Amniotic epithelial cell (primary cell): ENCODE measurements at regions not wholly inside any gene's neighbourhood (a gene's known extent, or its start where the extent isn't known, plus 50 kb on each side); places are given as distances from the start of the nearest gene placed in this dataset.
"Not testable (repeated sequence)": the region's sequence is repeated elsewhere in the genome, so short reads cannot be mapped to it uniquely, and the experiment has no call there.

Experiments used
- DNase-seq: peaks from one replicate; pipeline ENCODE4 v3.0.0-alpha.2; 2010; ENCODE audit warnings: low read depth

DNA sequence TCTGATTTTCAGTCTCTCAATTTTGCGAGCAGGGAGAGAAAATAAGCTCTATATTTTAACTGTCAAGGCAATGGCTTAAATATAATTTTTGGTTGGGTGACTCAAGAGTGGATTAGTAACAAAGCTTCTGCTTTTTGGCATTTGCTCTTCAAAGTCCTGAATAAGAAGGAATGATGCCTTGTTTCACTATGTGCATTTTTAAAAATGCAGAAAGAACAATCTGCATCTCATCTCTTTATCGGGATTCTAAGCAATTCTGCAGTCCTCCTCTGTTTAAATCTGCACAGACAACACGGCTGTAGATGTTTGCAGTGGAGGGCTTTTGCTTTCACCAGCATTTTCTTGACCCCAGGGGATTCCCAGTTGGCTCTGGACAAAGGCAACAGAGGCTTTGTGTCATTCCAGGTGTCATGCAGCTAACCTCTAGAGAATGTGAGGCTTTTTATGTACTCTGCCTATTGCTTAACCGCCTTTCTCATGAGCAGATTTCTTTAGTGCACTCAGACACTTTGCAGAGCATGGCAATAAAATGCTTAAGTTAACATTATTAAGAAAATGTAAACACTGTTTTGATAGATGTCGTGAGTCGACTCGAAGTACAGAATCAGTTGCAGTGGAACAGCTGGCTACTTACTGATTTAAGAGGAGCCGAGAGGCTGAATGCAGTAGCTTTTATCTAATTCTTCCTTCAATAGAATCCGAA, 783.2 kb upstream of the NEGR1 start:
- no peak for DNase-seq

GRCh38 chr1:73056826-73057225, 774.5 kb upstream of the NEGR1 start:
- no peak for DNase-seq

GRCh38 chr1:73044241-73045036, 762.1 kb upstream of the NEGR1 start:
- no peak for DNase-seq

DNA sequence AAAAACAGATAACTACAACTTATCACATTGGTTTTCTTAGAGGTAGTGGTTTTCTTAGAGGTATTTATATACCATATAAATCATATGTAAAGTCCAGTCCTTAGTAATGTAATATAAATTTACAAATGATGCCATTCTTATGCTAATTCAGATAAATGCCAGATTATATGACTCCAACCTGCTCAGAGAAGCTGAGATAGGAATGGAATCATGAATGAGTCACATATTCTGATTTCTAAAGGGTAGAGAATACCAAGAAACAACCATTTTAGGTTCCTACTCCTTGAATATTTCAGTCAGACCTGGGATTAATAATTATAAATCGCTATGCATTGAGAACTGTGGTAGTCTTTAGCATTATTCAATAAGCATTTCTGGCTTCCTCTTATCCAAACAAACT, 760.1 kb upstream of the NEGR1 start:
- DNase-seq = no peak

DNA sequence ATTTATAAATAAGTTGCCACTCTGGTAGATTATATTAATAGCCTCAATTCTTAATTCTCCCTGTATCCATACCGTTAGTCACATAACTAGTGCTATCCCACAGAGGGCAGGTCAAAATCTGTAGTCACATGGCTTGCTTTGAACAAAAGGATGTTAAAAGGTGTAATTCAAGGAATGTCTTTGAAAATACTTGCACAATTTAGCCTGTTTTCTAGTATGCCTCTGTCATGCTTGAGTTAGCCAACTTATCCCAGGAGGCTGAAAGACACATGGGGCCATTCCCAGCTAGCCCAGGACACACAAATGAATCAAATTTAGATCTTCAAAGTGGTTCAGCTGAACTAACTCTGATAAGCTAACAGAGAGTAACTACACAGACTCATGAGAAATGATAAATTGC, 758.5 kb upstream of the NEGR1 start:
- DNase-seq = no peak

DNA sequence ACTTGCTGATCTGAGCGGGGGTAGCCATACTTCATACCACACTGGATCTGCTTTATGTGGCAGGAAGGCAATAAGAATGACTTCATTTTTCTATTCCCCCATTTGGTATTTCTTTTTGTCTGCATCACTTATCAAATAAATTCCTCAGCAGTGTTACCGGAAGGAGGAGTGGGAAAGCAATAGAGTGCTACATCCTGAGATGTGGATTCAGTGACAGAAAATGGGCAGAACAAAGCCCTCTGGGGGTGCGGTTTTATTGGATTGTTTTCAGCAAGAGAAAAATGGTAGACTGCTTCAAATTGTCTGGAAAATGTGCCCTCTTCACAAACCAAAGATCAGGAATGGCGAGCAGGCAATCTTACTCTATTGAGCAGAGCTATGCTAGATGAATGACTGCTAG, 751.9 kb upstream of the NEGR1 start:
- DNase-seq = no peak

DNA sequence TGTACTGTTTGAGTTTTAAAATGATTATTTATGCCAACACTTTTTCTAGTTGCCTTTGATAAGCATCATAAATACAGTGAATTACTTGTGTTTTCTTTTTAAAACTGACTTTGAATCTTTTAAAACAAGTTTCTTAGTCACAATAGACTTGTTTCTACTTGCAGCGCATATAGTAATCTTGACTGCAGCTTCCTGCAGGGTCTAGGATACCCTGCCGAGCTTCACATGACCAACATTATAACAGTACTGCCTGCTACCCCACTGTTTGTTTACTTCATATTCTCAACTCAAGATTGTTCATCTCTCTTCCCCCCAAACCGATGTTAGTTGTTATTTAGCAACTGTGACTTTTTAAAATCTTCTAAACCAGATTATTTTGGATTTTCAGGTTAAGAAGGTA, 751.3 kb upstream of the NEGR1 start:
- DNase-seq = no peak

DNA sequence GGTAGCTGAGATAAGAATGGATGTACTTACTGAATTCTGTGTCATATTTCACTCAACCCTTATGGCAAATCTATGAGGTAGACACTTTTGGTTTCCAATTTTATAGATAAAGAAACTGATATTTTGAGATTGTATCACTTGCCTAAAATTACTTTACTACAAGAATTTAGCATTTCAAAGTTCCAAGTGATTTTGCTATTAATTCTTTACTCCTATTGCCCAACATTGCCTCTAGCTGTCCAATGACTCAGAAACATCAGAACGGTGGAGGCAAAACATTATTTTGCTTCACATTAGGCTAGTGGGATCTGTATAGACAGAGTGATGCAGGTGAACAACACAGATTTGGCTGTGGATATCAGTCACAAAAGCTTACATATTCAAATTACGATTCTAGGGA, 747.2 kb upstream of the NEGR1 start:
- no peak for DNase-seq

DNA sequence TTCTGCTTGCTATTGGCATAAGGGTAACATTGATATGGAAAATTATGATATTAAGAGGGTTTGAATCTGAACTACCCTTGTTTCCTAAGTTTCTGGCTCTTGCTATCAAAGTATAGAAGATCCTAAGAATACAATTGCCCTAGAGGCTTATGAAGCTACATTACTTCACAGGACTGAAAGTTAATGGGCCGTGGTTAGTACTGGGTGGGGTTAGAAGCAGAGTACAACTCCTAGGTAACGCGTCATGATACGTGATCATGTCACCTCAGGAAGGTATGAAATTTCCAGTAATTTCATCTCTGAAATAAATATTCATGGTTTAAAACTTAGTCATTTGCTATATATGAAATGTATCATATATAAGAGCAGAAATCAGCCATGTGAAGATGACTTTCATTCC, 743.8 kb upstream of the NEGR1 start:
- DNase-seq = no peak

- no peak for DNase-seq
These were observed 727.6 kb upstream of the NEGR1 start for GRCh38 chr1:73009938-73010337.

- DNase-seq = no peak
These were observed 727.0 kb upstream of the NEGR1 start for GRCh38 chr1:73009311-73009710.

DNA sequence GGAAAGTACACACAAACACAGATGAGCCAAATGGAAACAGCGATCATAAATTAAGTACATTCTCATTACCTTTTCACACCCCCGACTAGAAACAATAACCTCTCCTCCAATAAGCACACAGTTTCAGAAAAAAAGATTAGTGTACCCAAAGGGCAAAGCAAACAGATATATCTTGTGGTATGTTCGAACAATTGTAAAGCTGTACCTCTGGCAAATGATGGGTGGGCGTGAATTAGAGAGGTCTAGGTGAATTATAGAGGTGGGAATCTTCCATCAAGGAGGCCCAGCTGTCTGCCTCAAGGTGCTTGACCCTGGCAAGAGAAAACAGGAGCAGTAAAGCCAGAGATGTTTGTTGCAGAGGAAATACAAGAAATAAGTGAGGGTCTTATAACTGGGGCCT, 715.3 kb upstream of the NEGR1 start:
- no peak for DNase-seq

DNA sequence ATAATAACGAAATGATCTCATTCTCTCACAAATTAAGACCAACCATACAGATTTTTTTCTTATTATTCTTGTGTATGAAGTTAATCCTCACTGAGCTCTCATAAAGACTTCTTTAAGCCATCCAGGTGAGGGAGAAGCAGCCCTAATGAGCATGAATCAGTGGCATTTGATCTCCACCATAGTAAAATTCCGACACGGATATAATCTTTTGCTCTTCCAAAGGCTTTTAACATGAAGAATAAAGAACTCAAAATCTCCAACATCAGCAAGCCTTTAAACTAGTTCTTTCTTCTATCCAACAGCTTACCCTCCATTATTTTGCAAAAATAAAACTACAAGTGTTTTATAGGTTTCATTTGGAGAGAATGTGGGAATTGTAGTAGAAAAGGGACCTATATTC, 714.7 kb upstream of the NEGR1 start:
- DNase-seq = no peak

- DNase-seq = not testable (repeated sequence)
These were observed 705.5 kb upstream of the NEGR1 start for GRCh38 chr1:72987871-72988270.

DNA sequence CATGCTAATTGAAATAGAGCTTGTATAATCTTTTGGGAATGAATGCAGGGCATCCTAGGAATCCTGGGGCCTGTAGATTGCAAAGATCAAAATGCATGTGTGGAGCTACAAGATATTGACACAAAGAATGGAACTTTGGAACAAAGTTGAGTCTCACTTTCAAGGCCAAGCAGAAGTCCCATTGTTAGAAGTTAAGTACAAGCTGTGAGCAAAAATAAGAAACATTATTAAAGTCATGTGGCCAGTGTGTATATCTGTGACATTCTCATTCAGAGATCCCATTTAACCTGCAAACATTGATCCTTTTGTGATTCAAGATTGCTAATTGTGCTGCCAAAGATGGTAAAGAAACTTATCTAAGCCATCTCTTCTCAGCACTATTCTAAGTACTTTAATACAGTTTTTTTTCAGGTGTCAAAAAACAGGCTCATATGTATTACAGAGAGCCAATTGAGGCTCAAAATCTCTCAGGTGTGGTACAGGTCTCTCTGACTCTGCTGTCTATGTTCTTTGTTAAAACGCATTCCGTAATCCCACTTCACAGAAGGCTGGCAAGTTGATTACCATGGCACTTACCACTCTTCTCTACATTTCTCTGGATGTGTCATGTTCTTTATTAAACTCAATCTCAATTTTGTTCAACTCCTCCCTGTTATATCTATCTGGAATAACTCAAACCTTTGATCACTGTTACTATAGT, 704.4 kb upstream of the NEGR1 start:
- no peak for DNase-seq

DNA sequence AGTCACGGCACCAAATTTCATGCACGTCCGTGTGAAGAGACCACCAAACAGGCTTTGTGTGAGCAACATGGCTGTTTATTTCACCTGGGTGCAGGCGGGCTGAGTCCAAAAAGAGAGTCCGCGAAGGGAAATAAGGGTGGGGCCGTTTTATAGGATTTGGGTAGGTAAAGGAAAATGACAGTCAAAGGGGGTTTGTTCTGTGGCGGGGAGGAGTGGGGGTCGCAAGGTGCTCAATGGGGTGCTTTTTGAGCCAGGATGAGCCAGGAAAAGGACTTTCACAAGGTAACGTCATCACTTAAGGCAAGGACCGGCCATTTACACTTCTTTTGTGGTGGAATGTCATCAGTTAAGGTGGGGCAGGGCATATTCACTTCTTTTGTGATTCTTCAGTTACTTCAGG, 702.7 kb upstream of the NEGR1 start:
- not testable (repeated sequence) for DNase-seq

DNA sequence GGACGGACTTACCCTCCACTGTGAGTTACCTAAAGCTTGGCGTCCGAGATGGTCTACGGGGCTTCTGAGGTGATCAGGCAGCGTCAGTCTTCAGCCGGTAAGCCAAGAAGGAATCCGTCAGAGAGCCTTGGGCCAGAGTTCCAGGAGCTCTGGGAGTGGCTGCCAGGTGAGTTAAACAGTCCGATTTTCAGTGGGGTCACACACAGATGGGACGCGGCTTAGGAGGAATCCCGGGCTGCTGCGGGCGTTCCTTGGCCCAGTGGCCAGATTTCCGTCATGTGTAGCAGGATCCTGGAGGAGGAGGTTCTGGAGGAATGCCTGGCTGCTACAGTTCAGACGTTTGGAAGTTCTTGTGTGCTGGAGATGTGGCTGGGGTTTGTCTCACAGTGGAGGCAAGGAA, 700.7 kb upstream of the NEGR1 start:
- not testable (repeated sequence) for DNase-seq

GRCh38 chr1:72969461-72969860, 687.1 kb upstream of the NEGR1 start:
- DNase-seq = no peak

DNA sequence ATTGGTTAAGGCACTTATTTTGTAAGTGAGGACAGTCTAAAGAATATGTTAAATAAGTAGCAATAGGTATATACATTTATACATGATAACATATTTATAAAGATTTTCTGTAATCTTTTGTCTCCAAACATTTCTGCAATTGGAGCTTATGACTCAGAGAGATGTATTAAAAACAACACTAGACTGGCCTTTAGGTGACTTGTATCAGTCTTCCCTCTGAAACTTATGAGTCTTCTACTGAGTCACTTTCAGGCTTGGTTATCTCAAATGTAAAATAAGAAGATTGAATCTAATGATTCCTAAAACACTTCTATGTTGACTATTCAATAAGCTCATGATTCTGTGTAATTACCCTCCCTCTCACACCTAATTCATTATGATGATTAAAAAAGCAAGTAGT, 672.6 kb upstream of the NEGR1 start:
- no peak for DNase-seq

DNA sequence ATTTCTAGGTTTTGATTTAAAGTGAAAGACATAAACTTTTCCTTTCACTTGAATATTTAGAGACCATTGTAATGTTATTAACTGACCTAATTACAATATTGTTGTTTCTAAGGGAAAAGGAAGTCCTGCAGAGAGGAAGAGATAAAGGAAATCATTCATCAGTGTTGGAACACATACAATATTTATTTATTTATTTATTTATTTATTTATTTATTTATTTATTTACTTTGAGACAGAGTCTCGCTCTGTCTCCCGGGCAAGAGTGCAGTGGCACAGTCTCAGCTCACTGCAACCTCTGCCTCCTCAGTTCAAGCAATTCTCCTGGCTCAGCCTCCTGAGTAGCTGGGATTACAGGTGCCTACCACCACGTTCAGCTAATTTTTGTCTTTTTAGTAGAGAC, 668.6 kb upstream of the NEGR1 start:
- DNase-seq = not testable (repeated sequence)

DNA sequence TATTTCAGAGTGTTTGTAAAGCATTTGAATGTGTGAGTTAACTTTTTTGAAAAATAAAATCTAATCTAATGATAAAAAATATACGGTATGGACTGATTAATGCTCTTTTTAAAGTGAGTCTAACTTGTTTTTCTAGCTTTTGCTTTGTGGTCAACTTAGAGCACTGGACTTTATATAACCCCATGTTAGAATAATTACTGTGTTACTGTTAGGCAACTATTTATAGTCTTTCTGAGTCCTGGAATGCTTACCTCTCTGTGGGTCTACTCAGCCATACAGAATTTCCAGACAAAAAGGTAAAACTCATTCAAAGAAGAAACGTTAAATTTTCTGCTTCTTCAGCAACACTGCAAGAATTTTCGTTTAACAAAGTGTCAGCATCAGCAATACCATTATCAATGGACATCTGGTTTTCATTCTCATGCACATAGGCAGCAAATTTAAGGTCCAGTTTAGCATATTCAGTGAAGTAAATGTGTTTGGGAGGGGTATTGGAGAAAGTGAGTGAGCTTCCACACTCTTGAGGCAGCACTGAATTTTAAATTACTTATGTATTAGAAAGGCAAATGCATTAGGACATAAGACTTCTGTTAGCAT, 664.7 kb upstream of the NEGR1 start:
- DNase-seq = no peak

DNA sequence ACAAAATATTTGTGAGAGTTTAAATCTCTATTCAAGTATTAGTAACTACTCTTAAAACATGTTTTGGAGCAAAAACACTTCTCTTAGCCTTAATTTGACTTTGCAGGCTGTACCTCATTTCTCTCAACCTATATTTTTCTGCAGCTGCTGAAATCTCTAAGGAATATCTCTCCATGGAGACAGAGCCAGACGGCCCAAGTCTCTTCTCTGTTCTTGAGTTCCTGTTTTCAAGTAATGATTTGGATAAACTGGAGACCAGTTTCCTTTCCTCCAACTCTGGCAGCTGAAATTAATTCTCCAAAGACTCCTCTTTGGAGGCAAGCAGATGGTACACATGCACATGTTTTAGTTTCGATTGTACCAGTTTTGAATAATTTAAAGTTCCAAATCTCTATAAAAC, 659.7 kb upstream of the NEGR1 start:
- no peak for DNase-seq

DNA sequence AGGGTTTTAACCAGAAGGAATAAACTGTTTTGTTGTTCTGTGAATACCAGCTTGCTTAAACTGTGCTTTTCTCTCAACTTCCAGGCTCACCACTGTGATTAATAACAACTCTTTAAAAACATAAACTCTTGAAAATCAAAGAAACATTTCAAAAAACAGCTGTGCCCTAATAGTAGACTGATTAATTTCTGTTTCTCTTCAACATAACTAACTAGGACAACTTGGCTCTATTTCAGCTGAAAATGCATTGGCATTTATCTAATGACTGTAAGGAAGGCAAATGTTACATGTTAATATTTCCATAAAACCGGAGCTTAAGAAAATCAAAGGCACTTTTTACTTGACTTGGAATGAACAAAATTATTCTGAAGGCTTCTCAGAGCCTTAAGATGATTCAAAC, 656.1 kb upstream of the NEGR1 start:
- no peak for DNase-seq
